GM12878 (cell line): ENCODE measurements at regions not wholly inside any gene's neighbourhood (a gene's known extent, or its start where the extent isn't known, plus 50 kb on each side); places are given as distances from the start of the nearest gene placed in this dataset.

Source experiments
- ATAC-seq: fragments of 200-7000 bp; cut with Tn5 transposase; 3 replicates; pipeline ENCODE4 v1.9.1; 2020; ENCODE audit warnings: mild to moderate bottlenecking, moderate library complexity
- BruUV-seq: library from RNA; stranded (reverse); fragments of 400-500 nt; replicated peaks from 2 replicates; lab custom pipeline; 2021; lab: Mats Ljungman, UMichigan
- CTCF ChIA-PET: fragments of 300-600 bp; sonication (Branson Sonifier 250); formaldehyde crosslinking; extraction: SDS; loops from one replicate; lab custom pipeline; 2021; ENCODE audit warnings: inconsistent platforms; lab: Yijun Ruan, JAX
- POLR2A ChIA-PET: fragments of 350-600 bp; formaldehyde crosslinking; extraction: SDS; loops from one replicate; lab custom pipeline; 2021; ENCODE audit warnings: inconsistent platforms; lab: Charles Lee
- RAD21 ChIA-PET: fragments of 300-600 bp; sonication (Branson Sonifier 250); formaldehyde crosslinking; loops from one replicate; lab custom pipeline; 2023; ENCODE audit warnings: antibody characterized with exemption; ENCODE audit not compliant: unreplicated experiment; lab: Charles Lee
- SMC1A ChIA-PET: fragments of 300-600 bp; sonication (Branson Sonifier 250); formaldehyde crosslinking; loops from one replicate; lab custom pipeline; 2023; ENCODE audit not compliant: unreplicated experiment, uncharacterized antibody; lab: Charles Lee
- DNase-seq: peaks from one replicate; pipeline ENCODE4 v3.0.0-alpha.2; 2011; ENCODE audit warnings: low read depth, low spot score
- FAIRE-seq: peaks from 3 replicates; lab custom pipeline; 2011; peaks lifted over from hg19 to GRCh38; lab: Jason Lieb, UNC
- H2AFZ ChIP-seq: 2 replicates; pipeline ENCODE4 v1.6.0; 2011; ENCODE audit warnings: low read depth, low read length, control low read depth; ENCODE audit not compliant: control insufficient read depth
- H3K27ac ChIP-seq: 2 replicates; pipeline ENCODE4 v1.5.1; 2011; ENCODE audit warnings: control low read depth; ENCODE audit not compliant: control insufficient read depth, insufficient read depth
- H3K27me3 ChIP-seq, 2 experiments: replicated peaks in 1 of 2; 2 replicates each; pipeline versions ENCODE4 v1.6.0 to v1.6.1; 2011; ENCODE audit warnings: low read length in 1 of 2; ENCODE audit not compliant: control insufficient read depth in 2 of 2, insufficient read depth in 2 of 2
- H3K36me3 ChIP-seq, 2 experiments: 2 replicates each; pipeline ENCODE4 v1.5.1; 2011; ENCODE audit warnings: low read length in 1 of 2; ENCODE audit not compliant: control insufficient read depth in 2 of 2, insufficient read depth in 2 of 2
- H3K4me1 ChIP-seq: 2 replicates; pipeline ENCODE4 v1.6.1; 2011; ENCODE audit warnings: mild to moderate bottlenecking, low read length, moderate library complexity, mixed read lengths; ENCODE audit not compliant: control insufficient read depth, insufficient read depth
- H3K4me2 ChIP-seq: 2 replicates; pipeline ENCODE4 v1.6.0; 2011; ENCODE audit warnings: control low read depth; ENCODE audit not compliant: control insufficient read depth, insufficient read depth
- H3K4me3 ChIP-seq: fragments of 200-600 bp; sonication (generic); 2 replicates; pipeline ENCODE4 v1.5.1; 2016
- H3K79me2 ChIP-seq: 2 replicates; pipeline ENCODE4 v1.6.0; 2011; ENCODE audit warnings: low read length; ENCODE audit not compliant: control insufficient read depth, insufficient read depth
- H3K9ac ChIP-seq: 2 replicates; pipeline ENCODE4 v1.8.0; 2011; ENCODE audit warnings: low read length, control low read depth, mixed read lengths; ENCODE audit not compliant: control insufficient read depth, insufficient read depth
- H3K9me3 ChIP-seq: replicated peaks from 3 replicates; pipeline ENCODE4 v1.5.1; 2011; ENCODE audit warnings: mild to moderate bottlenecking, low read length; ENCODE audit not compliant: control insufficient read depth, insufficient read depth
- H4K20me1 ChIP-seq: 2 replicates; pipeline ENCODE4 v1.6.0; 2011; ENCODE audit not compliant: control insufficient read depth, insufficient read depth
- BCLAF1 ChIP-seq: fragments of 450-650 bp; IDR thresholded peaks from 2 replicates; pipeline ENCODE4 v1.6.1; 2017; ENCODE audit warnings: antibody characterized with exemption, mild to moderate bottlenecking, moderate library complexity
- CBFB ChIP-seq: IDR thresholded peaks from 2 replicates; pipeline ENCODE4 v1.6.1; 2016; ENCODE audit warnings: antibody characterized with exemption, low read depth
- CBX3 ChIP-seq: fragments of 200-600 bp; sonication (generic); IDR thresholded peaks from 2 replicates; pipeline ENCODE4 v1.6.1; 2016; ENCODE audit warnings: low read depth, borderline replicate concordance
- CEBPB ChIP-seq, 2 experiments: fragments of 150-350 bp in 1 of 2; IDR thresholded peaks; 2 replicates each; pipeline ENCODE4 v1.6.1; 2012 to 2014; ENCODE audit warnings: low read depth in 2 of 2, low read length in 2 of 2, borderline replicate concordance in 1 of 2, inconsistent platforms in 1 of 2
- CHD2 ChIP-seq: IDR thresholded peaks from 2 replicates; pipeline ENCODE4 v1.6.1; 2011; ENCODE audit warnings: low read depth, low read length, improper control_type of control experiment, borderline replicate concordance
- CTCF ChIP-seq, 3 experiments: IDR thresholded peaks in 2 of 3; conservative IDR thresholded peaks in 1 of 3; 2 replicates each; pipeline ENCODE4 v1.5.1; 2011; ENCODE audit warnings: low read depth in 3 of 3, low read length in 3 of 3, mild to moderate bottlenecking in 3 of 3, control low read depth in 2 of 3, moderate library complexity in 2 of 3, inconsistent platforms in 1 of 3, mixed read lengths in 1 of 3; ENCODE audit not compliant: control insufficient read depth in 2 of 3, insufficient read depth in 1 of 3; ENCODE audit errors: extremely low read depth in 1 of 3
- E2F8 ChIP-seq: fragments of 450-650 bp; IDR thresholded peaks from 2 replicates; pipeline ENCODE4 v1.6.1; 2018; ENCODE audit warnings: mild to moderate bottlenecking, low read depth, moderate library complexity; ENCODE audit not compliant: partially characterized antibody
- HDAC6 ChIP-seq: fragments of 200-600 bp; sonication (generic); IDR thresholded peaks from one replicate; pipeline ENCODE4 v1.8.0; 2017; ENCODE audit warnings: antibody characterized with exemption; ENCODE audit not compliant: unreplicated experiment
- IKZF2 ChIP-seq, 2 experiments: fragments of 450-650 bp; IDR thresholded peaks; 2 replicates each; pipeline ENCODE4 v1.6.1; 2017; ENCODE audit warnings: mild to moderate bottlenecking in 2 of 2, moderate library complexity in 2 of 2
- MEF2A ChIP-seq: IDR thresholded peaks from 2 replicates; pipeline ENCODE4 v1.6.1; 2011; ENCODE audit warnings: low read depth, mild to moderate bottlenecking, low read length, moderate library complexity; ENCODE audit not compliant: insufficient read depth
- MXI1 ChIP-seq: fragments of 150-350 bp; IDR thresholded peaks from 2 replicates; pipeline ENCODE4 v1.6.1; 2011; ENCODE audit warnings: low read depth, mild to moderate bottlenecking, inconsistent platforms, low read length, improper control_type of control experiment
- NR2F1 ChIP-seq: fragments of 450-650 bp; conservative IDR thresholded peaks from 2 replicates; pipeline ENCODE4 v1.6.1; 2017; ENCODE audit warnings: mild to moderate bottlenecking
- PKNOX1 ChIP-seq: fragments of 450-650 bp; IDR thresholded peaks from 2 replicates; pipeline ENCODE4 v1.6.1; 2016; ENCODE audit warnings: mild to moderate bottlenecking
- SIX5 ChIP-seq: IDR thresholded peaks from 2 replicates; pipeline ENCODE4 v1.6.1; 2011; ENCODE audit warnings: mild to moderate bottlenecking, low read depth, low read length, moderate library complexity; ENCODE audit not compliant: severe bottlenecking
- SPI1 ChIP-seq: IDR thresholded peaks from 2 replicates; pipeline ENCODE4 v1.6.1; 2011; ENCODE audit warnings: low read depth, mild to moderate bottlenecking, low read length, moderate library complexity, borderline replicate concordance; ENCODE audit not compliant: insufficient read depth
- TBL1XR1 ChIP-seq: IDR thresholded peaks from 2 replicates; pipeline ENCODE4 v1.6.1; 2012; ENCODE audit warnings: low read depth, low read length, improper control_type of control experiment
- ZNF24 ChIP-seq: fragments of 450-650 bp; IDR thresholded peaks from 2 replicates; pipeline ENCODE4 v1.6.1; 2017; ENCODE audit warnings: antibody characterized with exemption, mild to moderate bottlenecking
- ZZZ3 ChIP-seq: IDR thresholded peaks from 2 replicates; pipeline ENCODE4 v1.6.1; 2011; ENCODE audit warnings: low read depth; ENCODE audit not compliant: control insufficient read depth, insufficient read length
- in situ Hi-C: fragments of 300-500 bp; cut with MboI; formaldehyde crosslinking; loops from 9 replicates; pipeline ENCODE4 v1.14.3; 2018; ENCODE audit warnings: mixed read lengths
- intact Hi-C: fragments of 100-400 bp; cut with micrococcal nuclease; formaldehyde crosslinking; loops from one replicate; pipeline ENCODE4 v1.14.2; 2022; ENCODE audit not compliant: unreplicated experiment

- no TSS peak for BruUV-seq
- TF ChIP-seq SIX5 (no peak), ZNF24 (no peak), BCLAF1 (no peak), E2F8 (no peak), CTCF (IDR thresholded peaks at IDR 0.05 in 2 of 3, conservative IDR thresholded peaks at IDR 0.05 in 1 of 3; ENCODE audit: control insufficient read depth in 2 of 3, extremely low read depth in 1 of 3, insufficient read depth in 1 of 3, low read depth in 3 of 3, low read length in 3 of 3) (no peak), HDAC6 (no peak), TBL1XR1 (no peak), CHD2 (no peak), ZZZ3 (no peak), MXI1 (no peak), SPI1 (no peak), CBFB (no peak), CBX3 (no peak), PKNOX1 (no peak), MEF2A (no peak), IKZF2 (IDR thresholded peaks at IDR 0.05) (no peak), CEBPB (IDR thresholded peaks at IDR 0.05; ENCODE audit: borderline replicate concordance in 1 of 2, low read depth in 2 of 2, low read length in 2 of 2) (no peak), NR2F1 (no peak)
Measured at GRCh38 chr3:146342989-146343388, 92.1 kb upstream of the PLSCR4 start.

More at GRCh38 chr3:146342989-146343388, 92.1 kb upstream of the PLSCR4 start:
- no peaks in the 10 kb centered on the region for H3K4me1 ChIP-seq
- H3K4me3 ChIP-seq, result no peak overlapping the region
- H3K27ac ChIP-seq, result no peak overlapping the region
- ChIA-PET SMC1A (no interaction called here), POLR2A (no interaction called here), CTCF (interaction anchor here (1.3 kb wide), 1 partner anchor 252 kb away, joined by 3 read pairs; no protein-coding TSS in a partner anchor), RAD21 (no interaction called here)
- no peak for DNase-seq
- in situ Hi-C loops (no loop called here), intact Hi-C loops (no loop called here)
- ATAC-seq, result no peak
- H3K4me2 ChIP-seq, result no peak overlapping the region
- no peaks in the 10 kb centered on the region for H3K36me3 ChIP-seq
- H3K9me3 ChIP-seq, result no peaks in the 10 kb centered on the region
- no peaks in the 10 kb centered on the region for H3K27me3 ChIP-seq
- no peak overlapping the region for H2AFZ ChIP-seq
- H3K9ac ChIP-seq, result no peak overlapping the region
- no peak for FAIRE-seq
- H3K79me2 ChIP-seq, result no peaks in the 10 kb centered on the region
- no peaks in the 10 kb centered on the region for H4K20me1 ChIP-seq
